HEK293 (cell line): ENCODE measurements at regions not wholly inside any gene's neighbourhood (a gene's known extent, or its start where the extent isn't known, plus 50 kb on each side); places are given as distances from the start of the nearest gene placed in this dataset.

Experiments
- CTCF ChIP-seq: fragments of 450-650 bp; formaldehyde crosslinking; IDR thresholded peaks from 2 replicates; pipeline ENCODE4 v1.5.1; 2016; ENCODE audit warnings: missing biosample characterization, missing genetic modification characterization
- HOXA7 ChIP-seq: sonication (generic); formaldehyde crosslinking; IDR thresholded peaks from 2 replicates; pipeline ENCODE4 v1.8.1; 2022; ENCODE audit warnings: missing genetic modification reagents, borderline replicate concordance
- KLF8 ChIP-seq: fragments of 450-650 bp; formaldehyde crosslinking; IDR thresholded peaks from 2 replicates; pipeline ENCODE4 v1.5.1; 2016; ENCODE audit warnings: missing biosample characterization, missing genetic modification characterization
- REST ChIP-seq: fragments of 450-650 bp; formaldehyde crosslinking; IDR thresholded peaks from 2 replicates; pipeline ENCODE4 v1.5.1; 2016; ENCODE audit warnings: missing biosample characterization, missing genetic modification characterization
- TRIM28 ChIP-seq: IDR thresholded peaks from 2 replicates; pipeline ENCODE4 v1.6.1; 2011; ENCODE audit warnings: low read length, control low read depth, borderline replicate concordance
- ZEB2 ChIP-seq: fragments of 450-650 bp; formaldehyde crosslinking; IDR thresholded peaks from 2 replicates; pipeline ENCODE4 v1.5.1; 2016; ENCODE audit warnings: missing biosample characterization, missing genetic modification characterization
- ZNF114 ChIP-seq: fragments of 450-650 bp; formaldehyde crosslinking; IDR thresholded peaks from 2 replicates; pipeline ENCODE4 v1.5.0; 2017; ENCODE audit warnings: missing biosample characterization, missing genetic modification characterization
- ZNF221 ChIP-seq: fragments of 450-650 bp; formaldehyde crosslinking; IDR thresholded peaks from 2 replicates; pipeline ENCODE4 v1.5.1; 2017; ENCODE audit warnings: missing biosample characterization, missing genetic modification characterization, borderline replicate concordance
- ZNF24 ChIP-seq: fragments of 450-650 bp; formaldehyde crosslinking; IDR thresholded peaks from 2 replicates; pipeline ENCODE4 v1.5.1; 2016; ENCODE audit warnings: missing biosample characterization, missing genetic modification characterization
- ZNF596 ChIP-seq: fragments of 450-650 bp; IDR thresholded peaks from 2 replicates; pipeline ENCODE4 v1.5.0; 2018; ENCODE audit warnings: missing biosample characterization, mild to moderate bottlenecking, missing genetic modification characterization, moderate library complexity
- TF ChIP-seq, protein P1 (sequence below): fragments of 450-650 bp; formaldehyde crosslinking; IDR thresholded peaks from 2 replicates; pipeline ENCODE4 v1.5.1; 2016; ENCODE audit warnings: missing biosample characterization, missing genetic modification characterization
- TF ChIP-seq, protein P2 (sequence below): fragments of 450-650 bp; formaldehyde crosslinking; conservative IDR thresholded peaks from 2 replicates; pipeline ENCODE4 v1.5.1; 2016; ENCODE audit warnings: low read depth, missing biosample characterization, missing genetic modification characterization

- no peak for TF ChIP-seq ZNF221
- no peak for TF ChIP-seq HOXA7 (CRISPR knock-in tag)
- TF ChIP-seq CTCF, result no peak
- no peak for TF ChIP-seq REST (tag by site-specific recombination)
- no peak for TF ChIP-seq TRIM28
- no peak for TF ChIP-seq ZEB2 (tag by site-specific recombination)
- TF ChIP-seq KLF8 (tag by site-specific recombination), result no peak
- no peak for TF ChIP-seq ZNF114
- TF ChIP-seq ZNF24 (tag by site-specific recombination), result no peak
- TF ChIP-seq, protein P1, sequence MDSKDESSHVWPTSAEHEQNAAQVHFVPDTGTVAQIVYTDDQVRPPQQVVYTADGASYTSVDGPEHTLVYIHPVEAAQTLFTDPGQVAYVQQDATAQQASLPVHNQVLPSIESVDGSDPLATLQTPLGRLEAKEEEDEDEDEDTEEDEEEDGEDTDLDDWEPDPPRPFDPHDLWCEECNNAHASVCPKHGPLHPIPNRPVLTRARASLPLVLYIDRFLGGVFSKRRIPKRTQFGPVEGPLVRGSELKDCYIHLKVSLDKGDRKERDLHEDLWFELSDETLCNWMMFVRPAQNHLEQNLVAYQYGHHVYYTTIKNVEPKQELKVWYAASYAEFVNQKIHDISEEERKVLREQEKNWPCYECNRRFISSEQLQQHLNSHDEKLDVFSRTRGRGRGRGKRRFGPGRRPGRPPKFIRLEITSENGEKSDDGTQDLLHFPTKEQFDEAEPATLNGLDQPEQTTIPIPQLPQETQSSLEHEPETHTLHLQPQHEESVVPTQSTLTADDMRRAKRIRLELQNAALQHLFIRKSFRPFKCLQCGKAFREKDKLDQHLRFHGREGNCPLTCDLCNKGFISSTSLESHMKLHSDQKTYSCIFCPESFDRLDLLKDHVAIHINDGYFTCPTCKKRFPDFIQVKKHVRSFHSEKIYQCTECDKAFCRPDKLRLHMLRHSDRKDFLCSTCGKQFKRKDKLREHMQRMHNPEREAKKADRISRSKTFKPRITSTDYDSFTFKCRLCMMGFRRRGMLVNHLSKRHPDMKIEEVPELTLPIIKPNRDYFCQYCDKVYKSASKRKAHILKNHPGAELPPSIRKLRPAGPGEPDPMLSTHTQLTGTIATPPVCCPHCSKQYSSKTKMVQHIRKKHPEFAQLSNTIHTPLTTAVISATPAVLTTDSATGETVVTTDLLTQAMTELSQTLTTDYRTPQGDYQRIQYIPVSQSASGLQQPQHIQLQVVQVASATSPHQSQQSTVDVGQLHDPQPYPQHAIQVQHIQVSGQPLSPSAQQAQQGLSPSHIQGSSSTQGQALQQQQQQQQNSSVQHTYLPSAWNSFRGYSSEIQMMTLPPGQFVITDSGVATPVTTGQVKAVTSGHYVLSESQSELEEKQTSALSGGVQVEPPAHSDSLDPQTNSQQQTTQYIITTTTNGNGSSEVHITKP, result no peak
- TF ChIP-seq, protein P2, sequence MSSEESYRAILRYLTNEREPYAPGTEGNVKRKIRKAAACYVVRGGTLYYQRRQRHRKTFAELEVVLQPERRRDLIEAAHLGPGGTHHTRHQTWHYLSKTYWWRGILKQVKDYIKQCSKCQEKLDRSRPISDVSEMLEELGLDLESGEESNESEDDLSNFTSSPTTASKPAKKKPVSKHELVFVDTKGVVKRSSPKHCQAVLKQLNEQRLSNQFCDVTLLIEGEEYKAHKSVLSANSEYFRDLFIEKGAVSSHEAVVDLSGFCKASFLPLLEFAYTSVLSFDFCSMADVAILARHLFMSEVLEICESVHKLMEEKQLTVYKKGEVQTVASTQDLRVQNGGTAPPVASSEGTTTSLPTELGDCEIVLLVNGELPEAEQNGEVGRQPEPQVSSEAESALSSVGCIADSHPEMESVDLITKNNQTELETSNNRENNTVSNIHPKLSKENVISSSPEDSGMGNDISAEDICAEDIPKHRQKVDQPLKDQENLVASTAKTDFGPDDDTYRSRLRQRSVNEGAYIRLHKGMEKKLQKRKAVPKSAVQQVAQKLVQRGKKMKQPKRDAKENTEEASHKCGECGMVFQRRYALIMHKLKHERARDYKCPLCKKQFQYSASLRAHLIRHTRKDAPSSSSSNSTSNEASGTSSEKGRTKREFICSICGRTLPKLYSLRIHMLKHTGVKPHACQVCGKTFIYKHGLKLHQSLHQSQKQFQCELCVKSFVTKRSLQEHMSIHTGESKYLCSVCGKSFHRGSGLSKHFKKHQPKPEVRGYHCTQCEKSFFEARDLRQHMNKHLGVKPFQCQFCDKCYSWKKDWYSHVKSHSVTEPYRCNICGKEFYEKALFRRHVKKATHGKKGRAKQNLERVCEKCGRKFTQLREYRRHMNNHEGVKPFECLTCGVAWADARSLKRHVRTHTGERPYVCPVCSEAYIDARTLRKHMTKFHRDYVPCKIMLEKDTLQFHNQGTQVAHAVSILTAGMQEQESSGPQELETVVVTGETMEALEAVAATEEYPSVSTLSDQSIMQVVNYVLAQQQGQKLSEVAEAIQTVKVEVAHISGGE, result no peak
- TF ChIP-seq ZNF596 (tag by site-specific recombination), result no peak
Observed at GRCh38 chr2:236942554-236942953, 143.1 kb upstream of the COPS8 start.
